Suprapubic skin (tissue), 4 donors: ENCODE measurements at regions not wholly inside any gene's neighbourhood (a gene's known extent, or its start where the extent isn't known, plus 50 kb on each side); places are given as distances from the start of the nearest gene placed in this dataset.

ENCODE experiments used
- DNase-seq, 2 donors: peaks; one replicate each; pipeline ENCODE4 v3.0.0-alpha.2; 2019; ENCODE audit warnings: low spot score in 2 of 2
- H3K27ac ChIP-seq: fragments of 200-600 bp; sonication (generic); one replicate; pipeline ENCODE4 v1.5.1; 2019
- H3K27me3 ChIP-seq: fragments of 200-600 bp; sonication (generic); one replicate; pipeline ENCODE4 v1.5.1; 2019
- H3K36me3 ChIP-seq: fragments of 200-600 bp; sonication (generic); one replicate; pipeline ENCODE4 v1.5.1; 2019
- H3K4me1 ChIP-seq: fragments of 200-600 bp; sonication (generic); one replicate; pipeline ENCODE4 v1.5.1; 2019
- H3K4me3 ChIP-seq: fragments of 200-600 bp; sonication (generic); one replicate; pipeline ENCODE4 v1.5.1; 2019; ENCODE audit warnings: mild to moderate bottlenecking
- H3K9me3 ChIP-seq: fragments of 200-600 bp; sonication (generic); one replicate; pipeline ENCODE4 v1.5.1; 2019
- EP300 ChIP-seq: sonication (generic); formaldehyde crosslinking; IDR thresholded peaks from one replicate; pipeline ENCODE4 v1.6.1; 2017; ENCODE audit warnings: antibody characterized with exemption
- POLR2A ChIP-seq, 2 donors: fragments of 450-650 bp; IDR thresholded peaks; one replicate each; pipeline ENCODE4 v1.6.1; 2017; ENCODE audit warnings: antibody characterized with exemption in 2 of 2, mild to moderate bottlenecking in 2 of 2, moderate library complexity in 2 of 2
- POLR2AphosphoS5 ChIP-seq, 3 donors: sonication (generic); formaldehyde crosslinking; IDR thresholded peaks; one replicate each; pipeline ENCODE4 v1.6.1; 2017; ENCODE audit warnings: antibody characterized with exemption in 3 of 3
- WGBS: methylation state at CpG from one replicate; pipeline ENCODE4 v1.1.5; 2018; 5-methylcytosine and 5-hydroxymethylcytosine counted together
- TF ChIP-seq, protein P1 (sequence below), 2 donors: fragments of 200-600 bp in 1 of 2; fragments of 450-650 bp in 1 of 2; sonication (generic) in 1 of 2; IDR thresholded peaks; one replicate each; pipeline ENCODE4 v1.5.1; 2016 to 2019; ENCODE audit warnings: antibody characterized with exemption in 2 of 2, mild to moderate bottlenecking in 1 of 2, moderate library complexity in 1 of 2

DNA sequence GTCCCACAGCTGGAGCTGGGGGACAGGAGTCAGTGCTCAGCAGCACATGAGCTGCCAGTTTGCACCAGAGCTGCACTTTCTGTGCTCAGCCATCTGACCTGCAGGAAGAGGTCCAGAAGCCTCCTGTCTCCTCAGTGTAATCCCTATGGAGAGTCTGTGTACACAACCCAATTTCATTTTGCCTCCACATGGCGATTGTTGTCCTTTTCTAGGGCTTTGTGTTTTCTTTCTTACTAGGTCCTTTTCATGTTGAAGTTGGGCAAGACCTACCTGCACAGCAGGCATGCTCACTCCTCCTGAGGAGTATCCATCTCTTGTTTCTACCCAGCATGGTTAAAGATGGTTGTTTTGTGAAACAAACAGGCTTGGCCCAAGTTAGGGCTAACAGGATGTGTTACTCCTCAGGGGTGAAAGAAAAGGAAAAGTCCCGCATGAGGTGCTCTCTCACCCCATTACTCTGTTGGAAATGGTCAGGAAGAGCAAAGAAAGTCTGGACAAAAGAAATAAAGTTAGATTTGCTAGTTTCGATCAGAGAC lies 273.0 kb downstream of the TMEM167A start:
- Histone ChIP-seq H3K4me3 (no peak overlapping the region), H3K4me1 (no peaks in the 10 kb centered on the region), H3K36me3 (no peaks in the 10 kb centered on the region), H3K27me3 (no peaks in the 10 kb centered on the region), H3K9me3 (no peaks in the 10 kb centered on the region), H3K27ac (no peak overlapping the region)
- DNase-seq, result no peak
- TF ChIP-seq EP300 (no peak), POLR2AphosphoS5 (IDR thresholded peaks at IDR 0.05) (no peak), POLR2A (IDR thresholded peaks at IDR 0.05) (no peak)
- TF ChIP-seq, protein P1, sequence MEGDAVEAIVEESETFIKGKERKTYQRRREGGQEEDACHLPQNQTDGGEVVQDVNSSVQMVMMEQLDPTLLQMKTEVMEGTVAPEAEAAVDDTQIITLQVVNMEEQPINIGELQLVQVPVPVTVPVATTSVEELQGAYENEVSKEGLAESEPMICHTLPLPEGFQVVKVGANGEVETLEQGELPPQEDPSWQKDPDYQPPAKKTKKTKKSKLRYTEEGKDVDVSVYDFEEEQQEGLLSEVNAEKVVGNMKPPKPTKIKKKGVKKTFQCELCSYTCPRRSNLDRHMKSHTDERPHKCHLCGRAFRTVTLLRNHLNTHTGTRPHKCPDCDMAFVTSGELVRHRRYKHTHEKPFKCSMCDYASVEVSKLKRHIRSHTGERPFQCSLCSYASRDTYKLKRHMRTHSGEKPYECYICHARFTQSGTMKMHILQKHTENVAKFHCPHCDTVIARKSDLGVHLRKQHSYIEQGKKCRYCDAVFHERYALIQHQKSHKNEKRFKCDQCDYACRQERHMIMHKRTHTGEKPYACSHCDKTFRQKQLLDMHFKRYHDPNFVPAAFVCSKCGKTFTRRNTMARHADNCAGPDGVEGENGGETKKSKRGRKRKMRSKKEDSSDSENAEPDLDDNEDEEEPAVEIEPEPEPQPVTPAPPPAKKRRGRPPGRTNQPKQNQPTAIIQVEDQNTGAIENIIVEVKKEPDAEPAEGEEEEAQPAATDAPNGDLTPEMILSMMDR (IDR thresholded peaks at IDR 0.05), result no peak
- WGBS, result 93% methylated on average over 3 of the region's 3 CpGs

DNA sequence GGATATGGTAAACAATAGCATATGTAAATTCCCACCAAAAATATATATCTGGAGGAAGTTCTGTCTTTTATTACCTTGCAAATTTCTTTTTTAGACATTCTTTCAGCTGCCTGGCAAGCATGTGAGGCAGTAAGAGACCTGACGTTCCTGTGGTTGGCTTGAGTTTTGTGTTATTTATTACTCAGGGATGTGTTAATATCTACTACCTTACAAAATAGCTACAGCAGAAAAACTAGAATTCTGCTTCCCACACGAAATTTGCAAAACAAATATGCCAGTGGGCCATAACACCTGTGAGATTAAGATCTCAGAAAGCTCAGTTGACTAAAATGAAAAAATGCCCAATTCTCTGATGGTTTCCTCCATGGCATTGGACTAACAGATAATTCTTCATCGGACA lies 274.2 kb downstream of the TMEM167A start:
- TF ChIP-seq EP300 (no peak), POLR2AphosphoS5 (IDR thresholded peaks at IDR 0.05) (no peak), POLR2A (IDR thresholded peaks at IDR 0.05) (no peak)
- TF ChIP-seq, protein P1 (IDR thresholded peaks at IDR 0.05), result no peak
- H3K27me3 ChIP-seq, result no peaks in the 10 kb centered on the region
- no peak for DNase-seq
- H3K4me3 ChIP-seq, result no peak overlapping the region
- no peaks in the 10 kb centered on the region for H3K36me3 ChIP-seq
- no peaks in the 10 kb centered on the region for H3K4me1 ChIP-seq
- H3K9me3 ChIP-seq, result no peaks in the 10 kb centered on the region
- WGBS, result 64% methylated on average over 3 of the region's 3 CpGs
- no peak overlapping the region for H3K27ac ChIP-seq

DNA sequence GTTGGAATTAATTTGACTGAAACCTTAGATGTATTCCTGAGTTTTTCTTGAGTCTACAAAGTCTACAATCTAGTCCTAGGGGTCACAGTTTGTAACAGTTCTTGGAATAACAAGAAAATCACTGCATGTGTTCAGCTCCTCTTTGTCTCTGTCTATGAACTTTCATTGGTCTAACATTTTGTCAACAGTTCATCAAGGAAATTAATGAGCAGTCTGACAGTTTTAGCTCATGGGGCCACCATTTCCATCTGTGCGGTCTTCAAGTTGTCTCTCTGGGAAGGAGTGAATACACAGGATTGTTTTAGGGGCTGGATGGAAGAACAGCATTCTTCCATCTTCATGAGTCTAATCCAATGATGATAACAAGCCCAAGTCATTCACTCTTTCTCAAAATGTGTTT lies 276.4 kb downstream of the TMEM167A start:
- H3K27ac ChIP-seq, result no peak overlapping the region
- DNase-seq, result no peak
- no peak overlapping the region for H3K4me3 ChIP-seq
- WGBS, result 95% methylated on average over 1 of the region's 1 CpG
- H3K4me1 ChIP-seq, result no peaks in the 10 kb centered on the region
- H3K27me3 ChIP-seq, result no peaks in the 10 kb centered on the region
- no peaks in the 10 kb centered on the region for H3K9me3 ChIP-seq
- TF ChIP-seq POLR2A (IDR thresholded peaks at IDR 0.05) (no peak), POLR2AphosphoS5 (IDR thresholded peaks at IDR 0.05) (no peak), EP300 (no peak)
- TF ChIP-seq, protein P1 (IDR thresholded peaks at IDR 0.05), result no peak
- H3K36me3 ChIP-seq, result no peaks in the 10 kb centered on the region

DNA sequence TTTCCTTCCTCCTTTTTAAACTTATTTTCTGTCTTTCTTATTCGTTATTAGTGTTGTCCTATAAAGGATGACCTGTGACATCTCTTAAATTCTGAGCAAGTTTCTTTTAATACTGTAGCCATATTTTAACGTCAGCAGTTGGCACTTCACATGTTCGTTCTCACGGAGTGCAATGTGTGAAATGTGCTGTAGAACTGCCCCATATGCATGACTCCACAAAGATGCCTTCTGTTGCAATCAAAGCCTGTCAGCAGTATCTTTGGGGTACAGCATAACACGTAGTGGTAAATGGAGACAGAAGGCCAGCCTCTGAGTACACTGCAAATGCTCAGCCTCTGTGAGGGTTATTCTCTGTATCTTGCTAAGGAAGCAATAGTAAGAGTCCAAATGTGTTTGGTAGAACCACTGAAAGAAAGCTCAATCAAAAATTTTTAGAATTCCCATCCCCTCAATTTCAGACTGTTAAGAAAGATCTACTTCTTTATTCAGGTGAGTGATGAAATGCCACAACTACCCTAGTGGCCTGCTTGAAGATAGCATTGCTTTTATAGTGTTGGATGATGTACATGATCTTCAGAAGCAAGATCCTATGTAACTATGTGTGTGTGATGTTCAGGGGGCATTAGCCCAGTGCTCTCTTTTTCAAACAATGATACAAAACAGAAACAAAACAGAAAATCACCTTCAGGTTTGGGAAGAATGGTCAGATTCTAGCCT lies 277.7 kb downstream of the TMEM167A start:
- no peaks in the 10 kb centered on the region for H3K9me3 ChIP-seq
- WGBS, result 68% methylated on average over 5 of the region's 5 CpGs
- H3K4me3 ChIP-seq, result no peak overlapping the region
- no peaks in the 10 kb centered on the region for H3K27me3 ChIP-seq
- DNase-seq, result no peak
- TF ChIP-seq, protein P1 (IDR thresholded peaks at IDR 0.05), result no peak
- no peak for TF ChIP-seq POLR2A (IDR thresholded peaks at IDR 0.05)
- H3K4me1 ChIP-seq, result no peaks in the 10 kb centered on the region
- H3K27ac ChIP-seq, result no peak overlapping the region
- no peaks in the 10 kb centered on the region for H3K36me3 ChIP-seq

DNA sequence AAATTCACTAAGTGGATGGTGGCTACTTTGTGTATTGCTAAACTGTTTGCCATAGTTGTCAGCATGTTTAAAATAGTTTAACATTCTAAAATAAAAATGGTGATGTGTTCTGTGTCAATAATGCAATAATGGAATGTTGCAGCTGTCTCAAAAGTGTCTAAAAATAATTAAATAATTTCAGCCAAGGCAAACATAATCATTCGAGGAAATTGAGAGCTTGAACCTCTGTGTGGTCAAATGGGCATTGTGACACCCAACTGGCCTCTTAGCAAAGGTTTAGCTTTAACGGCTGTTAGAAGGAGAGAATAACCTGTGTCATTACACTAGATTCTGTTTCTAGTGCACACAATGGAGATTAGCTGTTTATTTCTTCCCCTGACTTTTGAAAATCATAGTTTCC lies 278.5 kb downstream of the TMEM167A start:
- Histone ChIP-seq H3K9me3 (no peaks in the 10 kb centered on the region), H3K27me3 (no peaks in the 10 kb centered on the region), H3K4me1 (no peaks in the 10 kb centered on the region), H3K4me3 (no peak overlapping the region), H3K36me3 (no peaks in the 10 kb centered on the region), H3K27ac (no peak overlapping the region)
- no peak for TF ChIP-seq POLR2AphosphoS5 (IDR thresholded peaks at IDR 0.05)
- no peak for TF ChIP-seq EP300
- TF ChIP-seq, protein P1 (IDR thresholded peaks at IDR 0.05), result no peak
- no peak for TF ChIP-seq POLR2A (IDR thresholded peaks at IDR 0.05)
- DNase-seq, result no peak
- WGBS, result 70% methylated on average over 2 of the region's 2 CpGs
